ENCODE measurements at regions not wholly inside any gene's neighbourhood (a gene's known extent, or its start where the extent isn't known, plus 50 kb on each side); places are given as distances from the start of the nearest gene placed in this dataset.

DNA sequence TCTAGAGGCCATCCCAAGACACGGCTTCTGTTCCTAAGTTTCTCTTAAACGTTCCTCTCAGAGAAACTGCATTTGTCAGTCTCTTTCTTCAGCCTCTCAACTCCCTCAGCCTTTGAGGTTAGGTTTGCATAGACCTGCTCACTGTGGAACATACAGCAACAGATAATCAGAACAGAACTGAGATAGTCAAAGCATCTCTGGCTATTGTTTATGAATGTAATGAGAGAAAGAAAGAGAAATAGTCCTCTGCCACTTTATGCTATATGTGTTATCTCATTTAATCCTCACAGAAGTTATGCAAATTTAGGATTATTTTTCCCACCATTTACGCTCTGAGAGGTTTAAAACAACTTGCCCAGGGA lies 190.6 kb downstream of the PHLDA1 start:
- peaks cover 0 to 3% of the 10 kb centered on the region in 2 experiments; a peak in 2 of 5 replicates for H3K4me1 ChIP-seq (replicated peaks in 1 of 2; ENCODE audit: control insufficient read depth in 2 of 2, insufficient read depth in 2 of 2, low read length in 2 of 2)
- no peak overlapping the region for H2AFZ ChIP-seq (ENCODE audit: low read depth, low read length)
- in situ Hi-C loops (cut with MboI), result no loop called here
- no peaks in the 10 kb centered on the region for H3K79me2 ChIP-seq (ENCODE audit: control insufficient read depth, insufficient read depth, low read length)
- H3K4me3 ChIP-seq, result no peak overlapping the region
- H3K9me1 ChIP-seq (ENCODE audit: control insufficient read depth, insufficient read depth, low read length), result no peaks in the 10 kb centered on the region
- no peak for DNase-seq (ENCODE audit: extremely low read depth in 1 of 4, low spot score in 3 of 4)
- no peaks in the 10 kb centered on the region for H3K36me3 ChIP-seq (ENCODE audit: control insufficient read depth, insufficient read depth, low read length)
- WGBS (ENCODE audit: insufficient coverage, low coverage, missing lambda C conversion rate), result 14% methylated on average over 3 of the region's 3 CpGs
- no peak overlapping the region for H3K9ac ChIP-seq (ENCODE audit: insufficient read depth in 1 of 2, low read depth in 2 of 2, low read length in 2 of 2)
- no peak for FAIRE-seq
- TF ChIP-seq, protein P1, sequence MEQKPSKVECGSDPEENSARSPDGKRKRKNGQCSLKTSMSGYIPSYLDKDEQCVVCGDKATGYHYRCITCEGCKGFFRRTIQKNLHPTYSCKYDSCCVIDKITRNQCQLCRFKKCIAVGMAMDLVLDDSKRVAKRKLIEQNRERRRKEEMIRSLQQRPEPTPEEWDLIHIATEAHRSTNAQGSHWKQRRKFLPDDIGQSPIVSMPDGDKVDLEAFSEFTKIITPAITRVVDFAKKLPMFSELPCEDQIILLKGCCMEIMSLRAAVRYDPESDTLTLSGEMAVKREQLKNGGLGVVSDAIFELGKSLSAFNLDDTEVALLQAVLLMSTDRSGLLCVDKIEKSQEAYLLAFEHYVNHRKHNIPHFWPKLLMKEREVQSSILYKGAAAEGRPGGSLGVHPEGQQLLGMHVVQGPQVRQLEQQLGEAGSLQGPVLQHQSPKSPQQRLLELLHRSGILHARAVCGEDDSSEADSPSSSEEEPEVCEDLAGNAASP (IDR thresholded peaks at IDR 0.05), result no peak
- no peak for TF ChIP-seq CHCHD3 (CRISPR knock-in tag; IDR thresholded peaks at IDR 0.05)
- TF ChIP-seq, protein P2, sequence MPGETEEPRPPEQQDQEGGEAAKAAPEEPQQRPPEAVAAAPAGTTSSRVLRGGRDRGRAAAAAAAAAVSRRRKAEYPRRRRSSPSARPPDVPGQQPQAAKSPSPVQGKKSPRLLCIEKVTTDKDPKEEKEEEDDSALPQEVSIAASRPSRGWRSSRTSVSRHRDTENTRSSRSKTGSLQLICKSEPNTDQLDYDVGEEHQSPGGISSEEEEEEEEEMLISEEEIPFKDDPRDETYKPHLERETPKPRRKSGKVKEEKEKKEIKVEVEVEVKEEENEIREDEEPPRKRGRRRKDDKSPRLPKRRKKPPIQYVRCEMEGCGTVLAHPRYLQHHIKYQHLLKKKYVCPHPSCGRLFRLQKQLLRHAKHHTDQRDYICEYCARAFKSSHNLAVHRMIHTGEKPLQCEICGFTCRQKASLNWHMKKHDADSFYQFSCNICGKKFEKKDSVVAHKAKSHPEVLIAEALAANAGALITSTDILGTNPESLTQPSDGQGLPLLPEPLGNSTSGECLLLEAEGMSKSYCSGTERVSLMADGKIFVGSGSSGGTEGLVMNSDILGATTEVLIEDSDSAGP (CRISPR knock-in tag; IDR thresholded peaks at IDR 0.05), result no peak
- TF ChIP-seq CHD4 (IDR thresholded peaks at IDR 0.05; ENCODE audit: insufficient read depth, insufficient replicate concordance, low read depth, low read length, poor library complexity, severe bottlenecking), result no peak
- no peak for TF ChIP-seq ZNF75A (CRISPR knock-in tag; IDR thresholded peaks at IDR 0.05)
- no peak for TF ChIP-seq ELF2 (CRISPR knock-in tag; IDR thresholded peaks at IDR 0.05)
- no peak for TF ChIP-seq ZNF77 (CRISPR knock-in tag; IDR thresholded peaks at IDR 0.05)
- TF ChIP-seq ZNF586 (CRISPR knock-in tag; conservative IDR thresholded peaks at IDR 0.05), result no peak
- no peak for TF ChIP-seq EHMT2 (IDR thresholded peaks at IDR 0.05)
- TF ChIP-seq NR2C1 (IDR thresholded peaks at IDR 0.05), result no peak
- TF ChIP-seq NR2C1 (tag; IDR thresholded peaks at IDR 0.05), result no peak
- no peak for TF ChIP-seq BDP1 (IDR thresholded peaks at IDR 0.05; ENCODE audit: insufficient read depth, insufficient read length)
- TF ChIP-seq ZNF12 (CRISPR knock-in tag; IDR thresholded peaks at IDR 0.05), result no peak
- TF ChIP-seq, protein P3, sequence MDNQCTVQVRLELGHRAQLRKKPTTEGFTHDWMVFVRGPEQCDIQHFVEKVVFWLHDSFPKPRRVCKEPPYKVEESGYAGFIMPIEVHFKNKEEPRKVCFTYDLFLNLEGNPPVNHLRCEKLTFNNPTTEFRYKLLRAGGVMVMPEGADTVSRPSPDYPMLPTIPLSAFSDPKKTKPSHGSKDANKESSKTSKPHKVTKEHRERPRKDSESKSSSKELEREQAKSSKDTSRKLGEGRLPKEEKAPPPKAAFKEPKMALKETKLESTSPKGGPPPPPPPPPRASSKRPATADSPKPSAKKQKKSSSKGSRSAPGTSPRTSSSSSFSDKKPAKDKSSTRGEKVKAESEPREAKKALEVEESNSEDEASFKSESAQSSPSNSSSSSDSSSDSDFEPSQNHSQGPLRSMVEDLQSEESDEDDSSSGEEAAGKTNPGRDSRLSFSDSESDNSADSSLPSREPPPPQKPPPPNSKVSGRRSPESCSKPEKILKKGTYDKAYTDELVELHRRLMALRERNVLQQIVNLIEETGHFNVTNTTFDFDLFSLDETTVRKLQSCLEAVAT (IDR thresholded peaks at IDR 0.05), result no peak
- TF ChIP-seq TBL1XR1 (IDR thresholded peaks at IDR 0.05; ENCODE audit: low read length in 2 of 2), result no peak
- no peak for TF ChIP-seq SAP30 (IDR thresholded peaks at IDR 0.05; ENCODE audit: borderline replicate concordance, insufficient read depth, low read depth, low read length, poor library complexity, severe bottlenecking)
- TF ChIP-seq ZNF174 (CRISPR knock-in tag; IDR thresholded peaks at IDR 0.05), result no peak
- no peak for TF ChIP-seq ILF3 (IDR thresholded peaks at IDR 0.05; ENCODE audit: borderline replicate concordance)
- no peak for TF ChIP-seq SRSF3 (IDR thresholded peaks at IDR 0.05; ENCODE audit: insufficient read depth, low read length)
- no peak for TF ChIP-seq PHF20 (IDR thresholded peaks at IDR 0.05; ENCODE audit: partially characterized antibody)
- ChIA-PET POLR2A (interaction anchor here (1.0 kb wide), 1 partner anchor 51 kb away, joined by 3 read pairs; no protein-coding TSS in a partner anchor), CTCF (ENCODE audit: low intra/inter-chr PET ratio) (no interaction called here)
- no TSS peak for BruUV-seq (replicated peaks)
- intact Hi-C loops (cut with micrococcal nuclease), result no loop called here
- no peaks in the 10 kb centered on the region for H4K20me1 ChIP-seq (replicated peaks; ENCODE audit: control insufficient read depth, insufficient read depth, low read length)
- no peak overlapping the region for H3K27ac ChIP-seq (ENCODE audit: extremely low read depth, low read depth, low read length)
- H3K4me2 ChIP-seq (ENCODE audit: insufficient read depth, low read length), result no peak overlapping the region
- ATAC-seq, result no peak
- H3K9me3 ChIP-seq (replicated peaks; ENCODE audit: control insufficient read depth, insufficient read depth, low read depth, low read length), result no peaks in the 10 kb centered on the region
- no peaks in the 10 kb centered on the region for H3K27me3 ChIP-seq (ENCODE audit: control insufficient read depth in 2 of 2, insufficient read depth in 2 of 2, low read length in 2 of 2)
